ENCODE measurements at regions not wholly inside any gene's neighbourhood (a gene's known extent, or its start where the extent isn't known, plus 50 kb on each side); places are given as distances from the start of the nearest gene placed in this dataset.

- no peaks in the 10 kb centered on the region for H4K20me1 ChIP-seq (ENCODE audit: insufficient read depth, low read length, poor library complexity, severe bottlenecking)
- H3K4me1 ChIP-seq (ENCODE audit: insufficient read depth, low read length, poor library complexity, severe bottlenecking): no peaks in the 10 kb centered on the region
- no peaks in the 10 kb centered on the region for H3K9me3 ChIP-seq (ENCODE audit: insufficient read depth, low read depth, low read length)
- H2AFZ ChIP-seq (ENCODE audit: low read length): no peak overlapping the region
- no peak overlapping the region for H3K4me2 ChIP-seq (ENCODE audit: low read depth, low read length, poor library complexity, severe bottlenecking)
- no peaks in the 10 kb centered on the region for H3K9me2 ChIP-seq (replicated peaks; ENCODE audit: low read depth, low read length)
- no peak for TF ChIP-seq EZH2phosphoT487 (IDR thresholded peaks at IDR 0.05; ENCODE audit: borderline replicate concordance)
- no peak for TF ChIP-seq CTCF (conservative IDR thresholded peaks at IDR 0.05; ENCODE audit: low read length)
- H3K79me2 ChIP-seq (ENCODE audit: insufficient read depth, low read length): no peaks in the 10 kb centered on the region
- no peaks in the 10 kb centered on the region for H3K36me3 ChIP-seq (ENCODE audit: insufficient read depth, low read length)
- H3K27me3 ChIP-seq (ENCODE audit: insufficient read depth, low read length, poor library complexity, severe bottlenecking): no peaks in the 10 kb centered on the region
- no peak overlapping the region for H3K9ac ChIP-seq (ENCODE audit: low read depth, low read length, poor library complexity, severe bottlenecking)
- H3K4me3 ChIP-seq (ENCODE audit: low read length, poor library complexity, severe bottlenecking): no peak overlapping the region
- H3F3A ChIP-seq (ENCODE audit: low read depth): no peaks in the 10 kb centered on the region
Observed at GRCh38 chr22:48205161-48205560, 1442.7 kb downstream of the TBC1D22A start.

- Histone ChIP-seq H3K36me3 (ENCODE audit: insufficient read depth, low read length) (no peaks in the 10 kb centered on the region), H3K9me3 (ENCODE audit: insufficient read depth, low read depth, low read length) (no peaks in the 10 kb centered on the region), H3K79me2 (ENCODE audit: insufficient read depth, low read length) (no peaks in the 10 kb centered on the region), H3K4me2 (ENCODE audit: low read depth, low read length, poor library complexity, severe bottlenecking) (no peak overlapping the region), H4K20me1 (ENCODE audit: insufficient read depth, low read length, poor library complexity, severe bottlenecking) (no peaks in the 10 kb centered on the region), H3K9me2 (replicated peaks; ENCODE audit: low read depth, low read length) (no peaks in the 10 kb centered on the region), H2AFZ (ENCODE audit: low read length) (no peak overlapping the region), H3K9ac (ENCODE audit: low read depth, low read length, poor library complexity, severe bottlenecking) (no peak overlapping the region), H3F3A (ENCODE audit: low read depth) (no peaks in the 10 kb centered on the region), H3K4me1 (ENCODE audit: insufficient read depth, low read length, poor library complexity, severe bottlenecking) (no peaks in the 10 kb centered on the region), H3K4me3 (ENCODE audit: low read length, poor library complexity, severe bottlenecking) (no peak overlapping the region), H3K27me3 (ENCODE audit: insufficient read depth, low read length, poor library complexity, severe bottlenecking) (no peaks in the 10 kb centered on the region)
- TF ChIP-seq EZH2phosphoT487 (IDR thresholded peaks at IDR 0.05; ENCODE audit: borderline replicate concordance) (no peak), CTCF (conservative IDR thresholded peaks at IDR 0.05; ENCODE audit: low read length) (no peak)
Observed at GRCh38 chr22:48204296-48204695, 1441.8 kb downstream of the TBC1D22A start.

GRCh38 chr22:48199667-48200066, 1437.2 kb downstream of the TBC1D22A start:
- H3K4me3 ChIP-seq (ENCODE audit: low read length, poor library complexity, severe bottlenecking): no peak overlapping the region
- H3K79me2 ChIP-seq (ENCODE audit: insufficient read depth, low read length): no peaks in the 10 kb centered on the region
- no peaks in the 10 kb centered on the region for H3K36me3 ChIP-seq (ENCODE audit: insufficient read depth, low read length)
- H3K9ac ChIP-seq (ENCODE audit: low read depth, low read length, poor library complexity, severe bottlenecking): no peak overlapping the region
- no peak overlapping the region for H2AFZ ChIP-seq (ENCODE audit: low read length)
- H4K20me1 ChIP-seq (ENCODE audit: insufficient read depth, low read length, poor library complexity, severe bottlenecking): no peaks in the 10 kb centered on the region
- no peaks in the 10 kb centered on the region for H3F3A ChIP-seq (ENCODE audit: low read depth)
- H3K9me3 ChIP-seq (ENCODE audit: insufficient read depth, low read depth, low read length): no peaks in the 10 kb centered on the region
- H3K9me2 ChIP-seq (replicated peaks; ENCODE audit: low read depth, low read length): no peaks in the 10 kb centered on the region
- H3K4me1 ChIP-seq (ENCODE audit: insufficient read depth, low read length, poor library complexity, severe bottlenecking): peaks cover 4% of the 10 kb centered on the region
- TF ChIP-seq CTCF (conservative IDR thresholded peaks at IDR 0.05; ENCODE audit: low read length) (no peak), EZH2phosphoT487 (IDR thresholded peaks at IDR 0.05; ENCODE audit: borderline replicate concordance) (no peak)
- no peaks in the 10 kb centered on the region for H3K27me3 ChIP-seq (ENCODE audit: insufficient read depth, low read length, poor library complexity, severe bottlenecking)
- H3K4me2 ChIP-seq (ENCODE audit: low read depth, low read length, poor library complexity, severe bottlenecking): no peak overlapping the region
